GM18511 (cell line): ENCODE measurements at regions not wholly inside any gene's neighbourhood (a gene's known extent, or its start where the extent isn't known, plus 50 kb on each side); places are given as distances from the start of the nearest gene placed in this dataset.

Experiments
- ATAC-seq: cut with Tn5 transposase; IDR thresholded peaks from one replicate; pipeline ENCODE4 v1.9.1; 2021; ENCODE audit warnings: mild to moderate bottlenecking, moderate library complexity; ENCODE audit not compliant: unreplicated experiment

DNA sequence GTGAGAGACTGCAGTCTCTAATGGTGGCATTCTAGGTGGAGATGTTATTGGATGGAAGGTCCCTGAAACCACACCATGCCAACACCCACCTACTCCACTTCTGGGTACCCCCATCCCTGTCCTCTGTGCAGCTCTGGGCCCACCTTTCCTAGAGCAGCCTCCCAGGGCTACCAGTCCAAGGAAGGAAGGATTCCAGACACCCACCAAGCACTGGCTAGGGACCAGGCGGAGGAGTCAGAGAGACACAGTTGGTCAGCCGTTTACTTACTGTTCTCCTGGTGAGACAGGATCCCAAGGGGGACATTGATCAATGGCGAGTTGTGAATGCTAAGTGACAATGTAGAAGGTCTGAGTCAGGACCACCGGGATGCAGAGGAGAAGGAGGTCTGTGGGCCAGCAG, 151.6 kb downstream of the TTC32 start:
- ATAC-seq = no peak

DNA sequence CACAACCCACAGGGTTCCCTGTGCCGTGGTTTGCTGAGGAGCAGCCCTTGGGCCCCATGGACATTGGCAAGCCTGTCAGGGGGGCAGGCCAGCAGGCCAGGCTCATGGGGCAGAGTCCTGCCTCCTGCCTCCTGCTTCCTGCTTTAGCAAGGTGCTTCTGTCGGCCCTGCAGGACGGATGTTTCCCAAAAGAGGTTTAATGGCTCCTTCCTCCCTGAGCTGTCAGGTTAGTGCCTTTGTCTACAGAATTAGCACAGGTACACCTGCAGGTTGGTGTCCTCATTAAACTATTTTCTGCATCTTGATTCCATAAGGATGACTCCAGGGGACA, 152.3 kb downstream of the TTC32 start:
- ATAC-seq = no peak

DNA sequence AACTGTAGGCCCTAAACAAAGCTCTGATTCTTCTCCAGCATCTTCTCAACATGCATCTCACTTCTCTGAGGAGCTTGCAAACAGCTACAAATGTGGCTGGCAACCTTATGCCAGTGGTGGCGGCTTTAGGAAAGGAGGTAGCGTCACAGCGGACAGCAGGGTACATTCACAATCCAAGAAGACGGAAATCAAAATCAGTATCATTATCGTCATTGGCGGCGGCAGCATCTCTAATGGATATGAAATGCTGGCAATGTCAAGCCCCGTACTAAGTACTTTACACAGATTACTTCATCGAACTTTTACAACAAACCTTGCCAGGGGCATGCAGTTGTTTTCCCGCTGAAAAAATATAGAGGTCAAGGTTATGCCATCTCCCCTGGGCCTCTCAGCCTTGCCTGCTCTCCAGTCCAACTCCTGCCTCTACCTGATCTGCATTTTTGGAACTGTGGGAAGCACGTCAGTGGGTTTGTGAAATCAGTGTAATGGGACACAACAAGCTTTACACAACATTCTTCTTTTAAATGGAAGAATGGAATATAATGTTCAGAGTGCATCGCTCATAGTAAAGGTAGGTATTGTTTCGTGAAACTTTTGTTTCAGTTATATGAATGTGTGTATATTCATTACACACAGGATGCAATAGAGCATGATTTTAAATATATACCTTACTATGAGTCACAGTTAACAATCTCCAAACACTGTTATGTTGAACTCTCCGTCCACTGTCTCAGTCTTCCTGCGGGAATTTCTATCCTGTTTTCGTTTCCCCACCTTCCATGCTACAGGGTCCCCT, 152.9 kb downstream of the TTC32 start:
- no peak for ATAC-seq

DNA sequence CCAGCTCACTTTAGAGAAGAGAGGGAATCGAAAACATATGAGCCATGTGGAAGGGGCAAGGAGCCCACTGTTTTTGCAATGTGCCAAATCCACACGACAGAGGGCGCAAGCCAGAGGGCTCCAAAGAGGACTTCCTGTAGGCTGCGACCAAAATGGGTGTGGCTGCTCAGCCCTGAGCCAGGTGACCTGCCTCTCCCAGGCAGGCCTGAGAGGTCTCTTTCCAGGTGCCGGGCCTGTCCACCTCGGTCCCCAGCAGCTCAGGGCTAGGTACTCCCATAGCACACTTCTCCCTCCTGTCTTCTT, 153.8 kb downstream of the TTC32 start:
- no peak for ATAC-seq

- no peak for ATAC-seq
Measured at GRCh38 chr2:19747310-19748072, 154.3 kb downstream of the TTC32 start.

DNA sequence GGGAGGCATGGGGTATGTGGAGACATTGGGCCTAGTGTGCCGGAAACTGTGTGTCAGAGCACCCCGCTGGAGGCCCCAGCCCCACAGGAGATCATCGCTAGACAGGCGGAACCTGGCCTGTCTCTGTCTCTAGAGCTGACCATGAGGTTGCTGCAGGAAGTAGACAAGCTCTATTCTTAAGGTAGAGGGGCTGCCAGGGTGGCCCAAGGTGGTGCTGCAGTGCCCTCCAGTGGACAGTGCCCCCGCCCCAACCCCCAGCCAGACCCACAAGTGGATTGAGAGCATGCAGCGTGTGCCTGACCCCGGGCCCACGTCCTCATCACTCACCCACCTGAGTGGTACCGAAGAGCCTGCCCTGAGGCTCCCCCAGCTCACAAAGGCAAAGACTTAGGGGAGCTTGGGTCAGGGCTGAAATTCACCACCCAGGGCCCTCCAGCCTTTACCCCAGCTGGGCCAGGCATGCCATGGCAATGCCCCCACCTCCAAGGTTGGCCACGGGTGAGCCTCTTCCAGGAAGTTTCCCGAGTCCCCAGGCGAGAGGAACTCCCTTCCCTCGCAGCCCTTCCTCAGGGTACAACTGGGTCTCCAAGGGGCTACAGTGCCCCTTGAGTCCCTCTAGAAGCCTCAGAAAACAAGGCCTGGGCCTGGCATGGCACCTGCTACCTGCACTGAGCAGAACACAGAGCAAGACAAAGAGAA, 155.0 kb downstream of the TTC32 start:
- no peak for ATAC-seq

DNA sequence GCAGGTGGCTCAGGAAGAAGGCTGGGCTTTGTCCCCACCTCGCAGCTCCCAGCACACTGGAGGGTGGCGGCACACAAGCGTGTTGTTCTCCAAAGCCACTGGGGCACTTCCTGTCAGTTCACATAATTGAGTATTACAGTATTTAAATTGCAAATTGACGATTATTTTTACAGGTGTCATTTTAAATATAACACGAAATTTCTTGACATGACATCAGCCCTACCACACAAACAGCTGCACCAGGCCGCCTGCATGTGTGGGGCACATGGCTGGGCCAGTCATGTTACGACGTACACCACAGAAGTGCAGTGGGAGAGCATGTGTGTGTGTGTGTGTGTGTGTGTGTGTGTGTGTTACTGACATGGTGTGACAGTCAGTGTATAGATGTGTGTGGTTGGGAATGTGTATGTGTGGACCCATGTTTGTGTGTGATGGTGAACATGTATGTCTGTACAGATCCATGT, 155.6 kb downstream of the TTC32 start:
- no peak for ATAC-seq

- ATAC-seq = no peak
Measured at GRCh38 chr2:19745318-19746136, 156.3 kb downstream of the TTC32 start.

GRCh38 chr2:19744456-19745199, 157.2 kb downstream of the TTC32 start:
- no peak for ATAC-seq

- no peak for ATAC-seq
Measured at GRCh38 chr2:19743641-19744040, 158.1 kb downstream of the TTC32 start.

DNA sequence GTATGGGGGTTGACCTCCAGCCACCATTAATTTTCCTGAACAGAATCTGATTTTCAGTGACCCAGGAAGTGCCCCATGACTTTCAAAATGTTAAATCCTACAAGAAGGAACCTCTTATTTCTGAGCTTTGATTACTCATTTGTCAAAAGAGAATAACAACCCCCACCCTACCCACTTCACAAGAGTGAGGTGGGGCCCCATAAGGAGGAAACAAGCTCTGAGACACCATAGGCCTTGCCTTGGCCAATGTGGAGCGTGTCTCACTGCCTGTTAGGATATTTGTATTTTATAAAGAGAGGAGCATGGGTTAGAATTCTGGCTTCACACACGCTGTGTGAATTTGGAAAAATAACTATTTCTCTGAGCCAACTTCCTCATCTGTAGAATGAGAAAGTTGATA, 158.9 kb downstream of the TTC32 start:
- ATAC-seq = no peak

GRCh38 chr2:19739256-19739655, 162.5 kb downstream of the TTC32 start:
- no peak for ATAC-seq

- no peak for ATAC-seq
Measured at GRCh38 chr2:19738707-19739106, 163.1 kb downstream of the TTC32 start.

DNA sequence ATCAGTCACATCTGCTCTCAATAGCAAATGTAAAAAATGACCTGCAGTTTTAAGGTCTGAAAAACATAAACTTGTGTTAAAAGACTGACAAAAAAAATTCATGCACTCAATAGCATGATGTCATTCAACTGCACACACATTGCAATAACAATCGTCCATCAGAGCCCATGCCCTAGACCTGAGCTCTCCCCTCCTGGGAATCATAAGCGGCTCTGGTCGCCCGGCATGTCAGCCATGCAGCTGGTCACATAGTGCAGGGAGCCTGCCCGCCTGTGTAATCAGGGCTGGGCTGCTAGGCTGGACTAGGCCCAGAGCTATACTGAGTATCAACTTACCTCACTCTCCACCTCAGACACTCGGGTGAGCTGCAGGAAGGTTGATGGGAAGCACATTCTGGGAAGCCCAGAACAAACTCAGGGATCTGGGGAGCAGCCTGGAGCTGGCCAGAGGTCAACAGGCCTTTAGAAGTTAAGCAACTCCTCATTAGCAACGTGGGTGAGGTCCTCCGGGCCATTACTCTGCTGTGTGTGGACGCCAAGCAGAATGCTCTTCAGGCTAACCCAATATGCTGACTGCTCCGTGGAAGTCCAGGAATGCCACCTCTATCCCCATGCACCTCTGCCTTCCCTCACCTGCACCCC, 165.5 kb downstream of the TTC32 start:
- no peak for ATAC-seq

DNA sequence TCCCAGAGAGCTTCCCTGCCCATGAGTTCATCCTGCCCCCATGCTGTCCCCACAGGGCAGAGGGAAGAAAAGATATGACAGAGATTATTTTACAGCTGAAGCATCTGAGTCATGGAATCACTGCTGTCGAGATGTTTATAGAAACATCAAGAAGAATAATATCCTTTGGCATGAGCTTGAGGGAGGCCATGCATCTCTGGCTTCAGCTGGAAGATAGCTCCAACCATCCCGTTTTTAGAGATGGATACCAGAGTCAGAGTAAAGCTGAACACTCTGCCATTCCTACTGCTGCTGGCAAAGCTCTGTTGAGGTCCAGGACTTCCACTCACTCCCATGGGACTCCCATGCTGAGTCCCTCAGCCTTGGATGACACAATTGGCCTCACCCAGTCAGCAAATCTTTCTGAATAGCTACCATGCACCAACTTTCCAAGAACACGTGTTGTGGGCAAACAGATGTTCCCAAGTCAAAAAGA, 167.8 kb downstream of the TTC32 start:
- no peak for ATAC-seq

DNA sequence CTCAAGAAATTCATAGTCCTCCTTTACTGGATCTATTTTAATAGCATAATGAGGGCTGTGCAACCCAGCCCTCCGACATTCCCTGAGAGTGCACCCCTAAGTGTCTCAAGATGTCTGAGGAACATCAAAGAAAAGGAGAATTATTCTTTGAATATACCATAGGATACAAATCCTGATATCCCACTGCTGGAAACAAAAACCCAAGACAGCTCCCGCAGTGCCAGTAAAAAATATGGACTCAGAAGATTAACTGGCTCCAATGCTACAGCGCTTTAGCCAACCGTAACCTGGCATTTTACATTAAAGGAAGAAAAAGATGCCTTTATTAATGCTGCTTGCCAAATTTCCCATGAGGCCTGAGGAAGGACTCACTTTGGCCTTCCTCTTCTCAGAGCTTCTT, 168.4 kb downstream of the TTC32 start:
- no peak for ATAC-seq

- no peak for ATAC-seq
Measured at GRCh38 chr2:19732255-19732654, 169.5 kb downstream of the TTC32 start.

GRCh38 chr2:19731515-19731914, 170.3 kb downstream of the TTC32 start:
- ATAC-seq = no peak

GRCh38 chr2:19731037-19731436, 170.7 kb downstream of the TTC32 start:
- no peak for ATAC-seq

GRCh38 chr2:19728125-19728524, 173.7 kb downstream of the TTC32 start:
- no peak for ATAC-seq
